ENCODE measurements at regions not wholly inside any gene's neighbourhood (a gene's known extent, or its start where the extent isn't known, plus 50 kb on each side); places are given as distances from the start of the nearest gene placed in this dataset.
A peak's percentile ranks its signal among the peaks of the same experiment; 100 is the strongest.

DNA sequence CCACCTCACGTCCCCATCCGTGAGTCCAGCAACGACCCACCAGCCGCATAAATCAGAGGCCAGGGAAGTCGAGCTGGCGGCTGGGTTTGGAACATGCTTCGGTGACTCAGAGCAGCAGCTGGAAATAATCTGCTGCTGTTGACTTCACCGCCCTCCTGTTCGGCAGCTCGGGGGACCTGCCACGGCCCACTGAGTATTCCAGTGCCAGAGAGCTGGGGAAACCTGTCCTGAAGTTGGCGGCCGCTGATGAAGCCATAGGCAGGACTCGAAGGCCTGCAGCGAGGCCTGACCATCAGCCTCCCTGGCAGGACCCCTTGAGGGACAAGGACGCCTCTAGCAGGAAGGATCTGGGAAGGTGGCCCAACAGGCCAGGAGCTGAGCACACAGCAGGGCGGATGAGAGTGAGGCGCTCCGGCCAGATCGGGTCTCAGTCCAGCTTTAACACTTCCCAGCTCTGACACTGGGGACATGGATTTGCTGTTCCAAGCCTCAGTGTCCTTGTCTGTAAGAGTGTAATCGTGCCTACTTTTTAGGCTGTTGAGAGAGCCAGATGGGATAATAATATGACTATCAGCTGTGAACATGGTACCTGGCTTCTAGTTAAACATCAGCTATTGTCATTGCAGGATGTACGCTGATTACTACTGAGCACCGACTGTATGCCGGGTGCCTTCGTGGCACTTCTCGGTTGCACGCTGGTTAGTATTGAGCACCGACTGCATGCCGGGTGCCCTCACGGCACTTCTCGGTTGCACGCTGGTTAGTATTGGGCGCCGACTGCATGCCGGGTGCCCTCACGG lies 50.4 kb upstream of the CIBAR2 start:
- peak overlapping the region in 1 of 2 donors; percentile 32 for H3K4me3 ChIP-seq (ENCODE audit: low read depth in 1 of 2, low read length in 2 of 2)
- no peaks in the 10 kb centered on the region for H3K27me3 ChIP-seq (ENCODE audit: control insufficient read depth in 1 of 2, insufficient read depth in 2 of 2, low read length in 2 of 2)
- no peaks in the 10 kb centered on the region for H3K36me3 ChIP-seq (ENCODE audit: insufficient read depth, low read length)
- H3K27ac ChIP-seq (ENCODE audit: low read depth, low read length), result peak overlapping the region; percentile 5
- no peaks in the 10 kb centered on the region for H3K9me3 ChIP-seq (ENCODE audit: low read length)
- no peak overlapping the region for H3K9ac ChIP-seq (ENCODE audit: low read length)
- H3K4me1 ChIP-seq (ENCODE audit: insufficient read depth, low read length), result peaks cover 63% of the 10 kb centered on the region

DNA sequence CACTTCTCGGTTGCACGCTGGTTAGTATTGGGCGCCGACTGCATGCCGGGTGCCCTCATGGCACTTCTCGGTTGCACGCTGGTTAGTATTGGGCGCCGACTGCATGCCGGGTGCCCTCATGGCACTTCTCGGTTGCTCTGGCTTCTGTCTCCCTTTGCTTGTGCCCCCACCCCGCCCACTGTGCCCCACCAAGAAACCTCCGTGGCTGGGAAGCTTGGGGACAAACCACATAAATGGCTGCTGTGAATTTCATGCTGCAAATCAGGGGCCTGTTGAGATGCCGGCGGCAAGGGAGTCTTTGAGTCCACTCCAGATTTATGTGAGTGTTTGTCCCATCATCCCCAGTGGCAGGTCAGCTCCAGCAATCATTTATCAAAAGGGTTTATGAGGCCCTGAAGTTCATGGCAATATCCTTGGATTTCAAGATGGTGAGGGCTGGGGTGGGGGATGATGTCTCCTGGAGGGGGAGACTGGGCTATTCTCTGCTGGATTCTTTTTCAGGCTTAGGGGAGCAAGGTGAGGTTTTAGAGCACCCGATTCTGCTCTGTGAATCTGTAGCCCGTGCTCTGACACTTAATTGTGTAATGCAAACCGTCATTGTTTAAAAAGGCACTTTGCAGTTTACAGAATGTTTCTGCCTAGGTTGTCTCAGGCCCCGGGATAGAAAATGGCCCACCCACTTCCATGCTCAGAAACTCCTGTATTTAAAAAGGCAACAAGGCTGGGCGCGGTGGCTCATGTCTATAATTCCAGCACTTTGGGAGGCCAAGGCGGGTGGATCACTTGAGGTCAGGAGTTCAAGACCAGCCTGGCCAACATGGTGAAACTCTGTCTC lies 51.2 kb upstream of the CIBAR2 start:
- no peak overlapping the region for H3K4me3 ChIP-seq (ENCODE audit: low read depth in 1 of 2, low read length in 2 of 2)
- no peaks in the 10 kb centered on the region for H3K9me3 ChIP-seq (ENCODE audit: low read length)
- H3K36me3 ChIP-seq (ENCODE audit: insufficient read depth, low read length), result no peaks in the 10 kb centered on the region
- no peak overlapping the region for H3K9ac ChIP-seq (ENCODE audit: low read length)
- H3K27me3 ChIP-seq (ENCODE audit: control insufficient read depth in 1 of 2, insufficient read depth in 2 of 2, low read length in 2 of 2), result no peaks in the 10 kb centered on the region
- peaks cover 70% of the 10 kb centered on the region for H3K4me1 ChIP-seq (ENCODE audit: insufficient read depth, low read length)
- H3K27ac ChIP-seq (ENCODE audit: low read depth, low read length), result peak overlapping the region; percentile 10

DNA sequence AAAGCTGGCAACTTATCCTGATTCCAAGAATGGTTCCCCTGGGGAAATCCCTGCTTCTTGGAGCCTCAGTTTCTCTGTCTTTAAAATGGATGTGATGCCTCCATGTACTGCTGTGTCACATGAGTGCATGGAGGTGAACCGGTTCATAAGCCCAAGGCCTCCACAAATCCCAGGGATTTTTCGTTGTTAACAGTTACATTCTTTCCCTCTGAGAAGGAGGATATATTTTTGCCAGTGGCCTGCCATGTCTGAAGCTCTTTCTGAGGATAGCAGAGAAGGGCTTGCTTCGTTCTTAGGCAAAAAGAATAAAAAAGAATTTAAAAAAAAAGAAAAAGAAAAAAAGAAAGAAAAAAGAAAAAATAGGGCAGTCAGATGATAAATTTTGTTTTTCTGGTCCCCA lies 52.2 kb upstream of the CIBAR2 start:
- no peak overlapping the region for H3K4me3 ChIP-seq (ENCODE audit: low read depth in 1 of 2, low read length in 2 of 2)
- H3K36me3 ChIP-seq (ENCODE audit: insufficient read depth, low read length), result no peaks in the 10 kb centered on the region
- H3K27me3 ChIP-seq (ENCODE audit: control insufficient read depth in 1 of 2, insufficient read depth in 2 of 2, low read length in 2 of 2), result no peaks in the 10 kb centered on the region
- no peak overlapping the region for H3K9ac ChIP-seq (ENCODE audit: low read length)
- no peaks in the 10 kb centered on the region for H3K9me3 ChIP-seq (ENCODE audit: low read length)
- H3K27ac ChIP-seq (ENCODE audit: low read depth, low read length), result no peak overlapping the region
- peaks cover 72% of the 10 kb centered on the region for H3K4me1 ChIP-seq (ENCODE audit: insufficient read depth, low read length)

DNA sequence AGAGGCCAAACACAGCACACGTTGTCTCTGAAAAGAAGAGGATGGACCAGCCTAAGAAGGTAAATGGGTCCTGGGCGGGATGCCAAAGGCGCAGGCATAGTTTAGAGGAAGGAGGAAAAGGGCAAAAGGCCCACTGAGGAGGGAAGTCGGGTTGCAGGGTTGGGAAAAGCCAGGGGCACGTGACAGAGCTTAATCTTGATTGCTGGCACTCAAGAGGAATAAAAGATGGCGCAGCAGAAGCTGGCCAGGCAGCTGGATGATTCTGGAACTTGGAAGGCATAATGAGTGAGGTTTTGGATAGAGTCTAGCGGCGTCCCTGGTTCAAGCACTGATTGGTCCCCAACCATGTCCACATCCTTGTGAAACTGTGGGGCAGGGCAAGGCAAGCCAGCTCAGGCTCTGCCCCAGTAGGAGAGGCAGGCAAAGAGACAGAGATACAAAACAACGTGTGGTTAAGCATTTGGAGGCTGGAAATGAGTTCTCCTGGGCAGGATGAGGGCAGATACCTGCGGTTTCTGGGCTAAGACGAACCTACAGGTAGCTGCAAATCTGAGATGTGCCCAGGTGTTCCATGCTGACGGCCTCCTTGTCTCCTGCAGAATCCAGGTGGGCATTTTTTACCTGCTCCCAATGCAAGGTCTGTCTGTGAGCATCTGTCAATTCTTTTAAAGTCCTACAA lies 52.7 kb upstream of the CIBAR2 start:
- H3K27ac ChIP-seq (ENCODE audit: low read depth, low read length), result no peak overlapping the region
- H3K9ac ChIP-seq (ENCODE audit: low read length), result no peak overlapping the region
- H3K9me3 ChIP-seq (ENCODE audit: low read length), result no peaks in the 10 kb centered on the region
- H3K4me3 ChIP-seq (ENCODE audit: low read depth in 1 of 2, low read length in 2 of 2), result no peak overlapping the region
- H3K36me3 ChIP-seq (ENCODE audit: insufficient read depth, low read length), result no peaks in the 10 kb centered on the region
- H3K27me3 ChIP-seq (ENCODE audit: control insufficient read depth in 1 of 2, insufficient read depth in 2 of 2, low read length in 2 of 2), result no peaks in the 10 kb centered on the region
- H3K4me1 ChIP-seq (ENCODE audit: insufficient read depth, low read length), result peaks cover 72% of the 10 kb centered on the region

DNA sequence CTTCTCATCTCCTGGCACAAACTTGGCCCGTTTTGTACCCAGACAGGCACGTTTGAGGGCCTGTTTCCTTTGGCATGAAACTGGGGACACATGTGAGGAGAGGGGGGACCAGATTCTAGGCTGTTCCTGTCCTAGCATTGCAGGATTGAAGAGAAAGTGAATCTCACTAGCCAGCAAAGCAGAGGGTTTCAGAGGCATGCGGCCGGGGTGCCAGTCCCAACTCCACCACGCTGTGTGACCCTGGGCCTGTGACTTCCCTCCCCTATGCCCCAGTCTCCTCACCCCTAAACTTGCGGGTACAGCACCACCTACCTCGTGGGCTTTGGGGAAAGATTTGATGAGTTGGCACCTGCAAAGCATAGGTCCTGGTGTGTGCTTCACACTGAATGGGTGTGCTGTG lies 53.5 kb upstream of the CIBAR2 start:
- no peaks in the 10 kb centered on the region for H3K9me3 ChIP-seq (ENCODE audit: low read length)
- no peaks in the 10 kb centered on the region for H3K27me3 ChIP-seq (ENCODE audit: control insufficient read depth in 1 of 2, insufficient read depth in 2 of 2, low read length in 2 of 2)
- H3K4me1 ChIP-seq (ENCODE audit: insufficient read depth, low read length), result peaks cover 72% of the 10 kb centered on the region
- H3K4me3 ChIP-seq (ENCODE audit: low read depth in 1 of 2, low read length in 2 of 2), result no peak overlapping the region
- no peaks in the 10 kb centered on the region for H3K36me3 ChIP-seq (ENCODE audit: insufficient read depth, low read length)
- H3K27ac ChIP-seq (ENCODE audit: low read depth, low read length), result no peak overlapping the region
- H3K9ac ChIP-seq (ENCODE audit: low read length), result no peak overlapping the region

DNA sequence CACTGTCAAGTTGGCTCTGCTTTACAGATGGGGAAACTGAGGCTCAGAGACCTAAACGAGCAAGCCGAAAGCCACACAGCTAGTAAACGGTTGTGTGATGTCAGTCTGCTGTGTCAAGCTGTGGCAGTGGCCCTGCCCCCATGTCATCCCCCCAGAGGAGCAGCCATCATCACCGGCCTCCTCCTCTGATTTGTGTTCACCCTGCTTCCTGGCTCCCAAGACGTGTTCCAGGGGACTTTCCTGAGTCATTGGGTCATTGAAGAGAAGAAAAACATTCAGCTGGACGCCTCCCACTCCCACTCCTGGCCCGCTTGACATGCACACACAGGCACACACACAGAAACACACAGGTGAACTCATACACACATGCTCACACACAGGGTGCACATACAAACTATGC lies 54.0 kb upstream of the CIBAR2 start:
- Histone ChIP-seq H3K9ac (ENCODE audit: low read length) (no peak overlapping the region), H3K27ac (ENCODE audit: low read depth, low read length) (no peak overlapping the region), H3K9me3 (ENCODE audit: low read length) (no peaks in the 10 kb centered on the region), H3K4me3 (ENCODE audit: low read depth in 1 of 2, low read length in 2 of 2) (no peak overlapping the region), H3K36me3 (ENCODE audit: insufficient read depth, low read length) (no peaks in the 10 kb centered on the region), H3K27me3 (ENCODE audit: control insufficient read depth in 1 of 2, insufficient read depth in 2 of 2, low read length in 2 of 2) (no peaks in the 10 kb centered on the region), H3K4me1 (ENCODE audit: insufficient read depth, low read length) (peaks cover 72% of the 10 kb centered on the region)

DNA sequence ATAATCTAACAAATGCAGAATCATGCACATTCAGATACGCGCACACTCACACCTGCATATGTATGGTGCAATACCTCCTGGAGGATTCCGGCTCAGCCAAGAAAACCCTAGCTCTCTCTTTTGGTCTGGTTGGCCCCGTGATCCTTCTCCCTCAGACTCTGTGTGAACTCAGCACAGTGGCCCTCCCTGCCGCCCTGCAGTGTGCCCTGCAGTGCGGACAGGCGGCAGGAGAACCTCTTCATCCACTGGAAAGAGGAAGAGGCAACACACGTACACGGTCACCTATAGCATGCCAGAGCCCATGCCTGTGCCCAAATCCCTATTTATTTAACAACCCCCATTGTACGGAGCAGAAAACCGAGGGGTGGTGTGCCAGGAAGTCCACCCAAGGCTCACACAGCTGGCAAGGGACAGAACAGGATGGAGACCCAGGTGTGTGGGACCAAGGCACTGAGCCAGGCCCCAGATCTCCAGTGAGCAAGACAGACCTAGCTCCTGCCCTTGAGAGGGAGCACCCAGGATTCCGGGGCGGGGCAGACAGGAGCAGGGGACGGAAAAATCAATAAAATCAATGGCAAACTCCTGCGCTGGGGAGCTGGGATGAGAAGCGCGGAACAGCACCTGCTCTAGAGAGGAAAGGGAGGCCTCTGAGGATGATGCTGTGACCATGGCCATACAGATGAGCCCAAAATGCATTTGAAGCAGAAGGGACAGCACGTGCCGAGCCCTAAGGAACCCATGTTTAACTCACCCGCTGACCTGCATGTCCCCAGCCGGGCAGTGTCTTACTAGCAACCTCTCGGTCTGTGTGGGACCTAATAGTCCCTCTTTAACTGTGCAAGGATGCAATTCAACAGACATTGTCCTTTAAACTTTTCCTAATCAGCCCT lies 54.7 kb upstream of the CIBAR2 start:
- H3K27ac ChIP-seq (ENCODE audit: low read depth, low read length), result no peak overlapping the region
- H3K9me3 ChIP-seq (ENCODE audit: low read length), result no peaks in the 10 kb centered on the region
- H3K4me3 ChIP-seq (ENCODE audit: low read depth in 1 of 2, low read length in 2 of 2), result no peak overlapping the region
- no peak overlapping the region for H3K9ac ChIP-seq (ENCODE audit: low read length)
- H3K36me3 ChIP-seq (ENCODE audit: insufficient read depth, low read length), result no peaks in the 10 kb centered on the region
- H3K4me1 ChIP-seq (ENCODE audit: insufficient read depth, low read length), result peaks cover 76% of the 10 kb centered on the region
- no peaks in the 10 kb centered on the region for H3K27me3 ChIP-seq (ENCODE audit: control insufficient read depth in 1 of 2, insufficient read depth in 2 of 2, low read length in 2 of 2)

DNA sequence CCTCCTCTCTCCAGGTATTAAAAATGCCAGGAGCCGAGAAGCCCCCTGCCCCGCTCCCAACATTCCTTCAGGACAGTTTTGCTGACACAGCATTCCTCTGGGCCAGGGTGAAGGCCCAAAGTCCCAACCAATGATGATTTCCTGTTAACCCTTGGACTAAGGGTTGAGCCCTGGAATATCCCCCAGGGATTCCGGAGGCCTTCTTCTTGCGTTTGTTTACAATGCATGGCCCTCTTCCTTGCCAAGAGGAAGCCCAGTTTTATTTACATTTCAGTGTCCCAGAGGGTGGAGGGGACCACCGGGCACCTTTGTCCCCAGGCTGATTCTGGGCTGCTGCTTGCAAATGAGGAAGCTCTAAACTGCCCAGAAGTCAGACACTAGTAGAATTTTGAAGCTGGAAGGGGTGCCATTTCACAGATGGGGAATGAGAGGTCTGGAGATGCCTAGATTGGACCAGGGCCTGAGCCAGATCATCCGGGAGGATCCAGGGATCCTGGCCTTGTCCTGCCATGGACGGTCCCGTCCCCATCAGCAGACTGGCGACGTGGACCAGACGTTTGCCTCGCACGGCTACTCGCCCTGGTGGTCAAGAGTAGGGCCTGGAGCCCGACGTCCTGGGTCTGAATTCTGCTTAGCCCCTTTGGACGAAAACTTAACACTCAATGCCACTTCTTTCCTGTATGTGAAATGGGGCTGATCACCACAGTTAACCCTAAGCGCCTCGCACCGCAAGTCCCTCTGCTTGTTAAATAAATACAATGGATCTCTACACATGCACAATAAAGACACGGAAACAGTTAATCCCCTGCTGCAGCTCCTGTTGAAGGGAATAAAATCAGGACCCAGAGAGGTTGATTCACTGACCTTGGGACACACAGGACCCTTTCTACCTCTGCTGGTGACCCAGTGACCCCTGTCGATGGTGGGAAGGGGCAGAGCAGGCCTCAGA lies 55.6 kb upstream of the CIBAR2 start:
- peaks cover 73% of the 10 kb centered on the region for H3K4me1 ChIP-seq (ENCODE audit: insufficient read depth, low read length)
- no peaks in the 10 kb centered on the region for H3K36me3 ChIP-seq (ENCODE audit: insufficient read depth, low read length)
- no peaks in the 10 kb centered on the region for H3K9me3 ChIP-seq (ENCODE audit: low read length)
- H3K9ac ChIP-seq (ENCODE audit: low read length), result no peak overlapping the region
- H3K27ac ChIP-seq (ENCODE audit: low read depth, low read length), result peak overlapping the region; percentile 77
- no peaks in the 10 kb centered on the region for H3K27me3 ChIP-seq (ENCODE audit: control insufficient read depth in 1 of 2, insufficient read depth in 2 of 2, low read length in 2 of 2)
- no peak overlapping the region for H3K4me3 ChIP-seq (ENCODE audit: low read depth in 1 of 2, low read length in 2 of 2)

DNA sequence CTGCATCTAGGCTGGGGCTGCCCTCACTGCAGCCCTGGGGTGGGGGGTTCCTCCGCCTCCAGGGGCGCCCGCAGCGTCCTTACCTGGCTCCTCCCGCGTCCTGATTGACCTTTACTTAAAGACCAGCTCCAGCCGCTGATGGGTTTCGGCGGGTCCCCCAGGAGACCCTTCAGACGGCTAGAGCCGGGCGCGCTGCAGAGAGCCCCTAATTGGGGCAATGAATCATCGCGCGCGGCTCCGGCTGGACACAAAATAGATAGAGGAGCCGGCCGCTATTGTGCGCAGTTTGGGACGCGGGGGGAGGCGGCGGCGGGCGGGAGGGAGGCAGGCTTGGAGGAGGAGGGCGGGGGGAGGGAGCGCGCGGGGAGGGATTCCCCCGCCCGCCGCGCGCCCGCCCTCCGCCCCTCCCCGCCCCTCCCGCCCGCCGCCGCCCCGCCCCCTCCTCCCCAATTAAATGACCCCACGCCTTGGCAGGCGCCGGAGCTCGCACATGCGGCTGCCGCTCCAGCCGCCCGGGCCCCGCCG lies 56.5 kb upstream of the CIBAR2 start:
- no peaks in the 10 kb centered on the region for H3K9me3 ChIP-seq (ENCODE audit: low read length)
- H3K4me1 ChIP-seq (ENCODE audit: insufficient read depth, low read length), result peaks cover 74% of the 10 kb centered on the region
- no peak overlapping the region for H3K4me3 ChIP-seq (ENCODE audit: low read depth in 1 of 2, low read length in 2 of 2)
- H3K27ac ChIP-seq (ENCODE audit: low read depth, low read length), result peak overlapping the region; percentile 77
- H3K27me3 ChIP-seq (ENCODE audit: control insufficient read depth in 1 of 2, insufficient read depth in 2 of 2, low read length in 2 of 2), result no peaks in the 10 kb centered on the region
- no peak overlapping the region for H3K9ac ChIP-seq (ENCODE audit: low read length)
- H3K36me3 ChIP-seq (ENCODE audit: insufficient read depth, low read length), result no peaks in the 10 kb centered on the region
